Astrocyte (in vitro differentiated cells and primary cell): ENCODE measurements at regions not wholly inside any gene's neighbourhood (a gene's known extent, or its start where the extent isn't known, plus 50 kb on each side); places are given as distances from the start of the nearest gene placed in this dataset.

Experiments used
- DNase-seq: peaks from one replicate; pipeline ENCODE4 v3.0.0-alpha.2; 2010; ENCODE audit warnings: low read depth
- FAIRE-seq: peaks from 2 replicates; lab custom pipeline; 2011; peaks lifted over from hg19 to GRCh38; lab: Jason Lieb, UNC
- H2AFZ ChIP-seq: 2 replicates; pipeline ENCODE4 v1.6.0; 2012; ENCODE audit warnings: low read depth, low read length, inconsistent platforms
- H3K27ac ChIP-seq: 2 replicates; pipeline ENCODE4 v1.5.1; 2011; ENCODE audit warnings: low read depth, low read length, inconsistent platforms
- H3K27me3 ChIP-seq: 2 replicates; pipeline ENCODE4 v1.6.0; 2011; ENCODE audit warnings: low read length, inconsistent platforms; ENCODE audit not compliant: insufficient read depth
- H3K36me3 ChIP-seq: 2 replicates; pipeline ENCODE4 v1.5.1; 2011; ENCODE audit warnings: low read length, inconsistent platforms; ENCODE audit not compliant: insufficient read depth
- H3K4me1 ChIP-seq: 2 replicates; pipeline ENCODE4 v1.5.1; 2011; ENCODE audit warnings: low read length, inconsistent platforms; ENCODE audit not compliant: insufficient read depth
- H3K4me2 ChIP-seq: 2 replicates; pipeline ENCODE4 v1.6.0; 2012; ENCODE audit warnings: low read length, inconsistent platforms
- H3K4me3 ChIP-seq: 2 replicates; pipeline ENCODE4 v1.5.1; 2011; ENCODE audit warnings: low read depth, mild to moderate bottlenecking, low read length, inconsistent platforms; ENCODE audit not compliant: insufficient read depth
- H3K79me2 ChIP-seq: 2 replicates; pipeline ENCODE4 v1.6.0; 2012; ENCODE audit warnings: mild to moderate bottlenecking, low read length, inconsistent platforms; ENCODE audit not compliant: insufficient read depth
- H3K9ac ChIP-seq: 2 replicates; pipeline ENCODE4 v1.6.0; 2012; ENCODE audit warnings: mild to moderate bottlenecking, low read length, inconsistent platforms
- H3K9me3 ChIP-seq: 2 replicates; pipeline ENCODE4 v1.5.1; 2012; ENCODE audit warnings: low read depth, mild to moderate bottlenecking, low read length, inconsistent platforms; ENCODE audit not compliant: insufficient read depth
- H4K20me1 ChIP-seq: 2 replicates; pipeline ENCODE4 v1.6.0; 2012; ENCODE audit warnings: low read length, inconsistent platforms; ENCODE audit not compliant: insufficient read depth
- H3K27ac Mint-ChIP-seq: one replicate; pipeline ENCODE4 v1.8.0; 2021; ENCODE audit warnings: mild to moderate bottlenecking, mixed read lengths; ENCODE audit not compliant: unreplicated experiment
- H3K27me3 Mint-ChIP-seq: one replicate; pipeline ENCODE4 v1.8.0; 2021; ENCODE audit warnings: low read depth, mixed read lengths; ENCODE audit not compliant: unreplicated experiment
- H3K36me3 Mint-ChIP-seq: one replicate; pipeline ENCODE4 v1.8.0; 2021; ENCODE audit warnings: low read depth, mixed read lengths; ENCODE audit not compliant: unreplicated experiment
- H3K4me1 Mint-ChIP-seq: one replicate; pipeline ENCODE4 v1.8.0; 2021; ENCODE audit warnings: low read depth, mixed read lengths; ENCODE audit not compliant: unreplicated experiment
- H3K4me3 Mint-ChIP-seq: one replicate; pipeline ENCODE4 v1.8.0; 2021; ENCODE audit warnings: mild to moderate bottlenecking, moderate library complexity, mixed read lengths; ENCODE audit not compliant: unreplicated experiment
- H3K9me3 Mint-ChIP-seq: one replicate; pipeline ENCODE4 v1.8.0; 2021; ENCODE audit warnings: mild to moderate bottlenecking, mixed read lengths; ENCODE audit not compliant: unreplicated experiment
- CTCF ChIP-seq: IDR thresholded peaks from 2 replicates; pipeline ENCODE4 v1.5.1; 2011; ENCODE audit warnings: low read depth, mild to moderate bottlenecking, inconsistent platforms, low read length, moderate library complexity; ENCODE audit not compliant: insufficient read depth
- EZH2 ChIP-seq: IDR thresholded peaks from 2 replicates; pipeline ENCODE4 v1.6.1; 2012; ENCODE audit warnings: mild to moderate bottlenecking, low read length, inconsistent platforms; ENCODE audit not compliant: insufficient read depth

DNA sequence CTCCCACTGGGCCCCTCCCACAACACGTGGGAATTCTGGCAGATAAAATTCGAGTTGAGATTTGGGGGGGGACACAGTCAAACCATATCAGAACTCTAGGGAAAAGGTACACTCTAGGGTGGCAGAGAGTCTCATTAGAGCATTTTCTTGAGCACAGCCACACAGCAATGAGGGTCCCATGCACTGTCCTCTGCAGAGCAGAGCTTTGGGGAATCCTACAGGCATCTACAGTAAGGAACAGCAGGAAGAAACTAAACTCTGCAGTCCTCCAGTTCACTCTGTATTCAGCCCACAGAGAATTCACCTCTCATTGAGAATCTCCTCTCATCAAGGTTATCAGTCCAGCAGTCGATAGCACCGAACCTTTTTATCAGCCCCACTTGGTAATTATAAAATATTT lies 438.6 kb upstream of the NOX3 start:
- no peak overlapping the region for H3K27ac Mint-ChIP-seq

DNA sequence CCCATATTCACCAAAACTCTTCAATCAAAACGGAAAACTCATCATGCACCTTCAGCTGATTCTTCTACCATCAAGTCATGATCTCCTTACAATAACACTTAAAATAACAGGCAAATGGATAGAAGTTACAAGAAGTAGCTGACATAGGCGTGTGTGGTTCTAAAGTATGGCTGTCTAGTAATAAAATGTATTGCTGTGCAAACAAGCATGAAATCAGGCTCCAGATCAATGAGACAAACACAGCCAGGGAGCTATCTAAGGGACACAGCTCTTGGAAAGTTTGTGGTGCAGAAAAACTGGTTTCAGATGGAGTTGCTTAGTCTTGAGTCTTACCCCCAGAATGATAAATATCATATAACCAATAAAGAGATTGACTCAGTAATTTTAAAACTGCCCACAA lies 434.8 kb upstream of the NOX3 start:
- no peaks in the 10 kb centered on the region for H3K36me3 Mint-ChIP-seq
- H3K27me3 ChIP-seq: no peaks in the 10 kb centered on the region
- no peaks in the 10 kb centered on the region for H3K9me3 Mint-ChIP-seq
- H2AFZ ChIP-seq: no peak overlapping the region
- H3K4me1 ChIP-seq: no peaks in the 10 kb centered on the region
- TF ChIP-seq EZH2 (no peak), CTCF (no peak)
- no peaks in the 10 kb centered on the region for H4K20me1 ChIP-seq
- H3K36me3 ChIP-seq: no peaks in the 10 kb centered on the region
- FAIRE-seq: no peak
- peaks cover 6% of the 10 kb centered on the region for H3K4me1 Mint-ChIP-seq
- H3K4me3 Mint-ChIP-seq: no peak overlapping the region
- H3K27ac Mint-ChIP-seq: no peak overlapping the region
- H3K79me2 ChIP-seq: no peaks in the 10 kb centered on the region
- DNase-seq: no peak
- no peaks in the 10 kb centered on the region for H3K9me3 ChIP-seq
- no peak overlapping the region for H3K9ac ChIP-seq
- H3K4me2 ChIP-seq: no peak overlapping the region
- no peaks in the 10 kb centered on the region for H3K27me3 Mint-ChIP-seq
- no peak overlapping the region for H3K4me3 ChIP-seq
- H3K27ac ChIP-seq: no peak overlapping the region

More for the DNA sequence above, 438.6 kb upstream of the NOX3 start:
- H3K4me2 ChIP-seq: no peak overlapping the region
- no peaks in the 10 kb centered on the region for H3K4me1 ChIP-seq
- Mint-ChIP-seq H3K36me3 (no peaks in the 10 kb centered on the region), H3K9me3 (no peaks in the 10 kb centered on the region), H3K4me3 (no peak overlapping the region), H3K4me1 (peaks cover 3% of the 10 kb centered on the region), H3K27me3 (no peaks in the 10 kb centered on the region)
- no peaks in the 10 kb centered on the region for H3K36me3 ChIP-seq
- no peak overlapping the region for H3K4me3 ChIP-seq
- H3K27ac ChIP-seq: no peak overlapping the region
- no peaks in the 10 kb centered on the region for H3K79me2 ChIP-seq
- H4K20me1 ChIP-seq: no peaks in the 10 kb centered on the region
- H3K27me3 ChIP-seq: no peaks in the 10 kb centered on the region
- H2AFZ ChIP-seq: no peak overlapping the region
- FAIRE-seq (no peak), DNase-seq (no peak)
- H3K9ac ChIP-seq: no peak overlapping the region
- TF ChIP-seq EZH2 (no peak), CTCF (no peak)
- no peaks in the 10 kb centered on the region for H3K9me3 ChIP-seq

DNA sequence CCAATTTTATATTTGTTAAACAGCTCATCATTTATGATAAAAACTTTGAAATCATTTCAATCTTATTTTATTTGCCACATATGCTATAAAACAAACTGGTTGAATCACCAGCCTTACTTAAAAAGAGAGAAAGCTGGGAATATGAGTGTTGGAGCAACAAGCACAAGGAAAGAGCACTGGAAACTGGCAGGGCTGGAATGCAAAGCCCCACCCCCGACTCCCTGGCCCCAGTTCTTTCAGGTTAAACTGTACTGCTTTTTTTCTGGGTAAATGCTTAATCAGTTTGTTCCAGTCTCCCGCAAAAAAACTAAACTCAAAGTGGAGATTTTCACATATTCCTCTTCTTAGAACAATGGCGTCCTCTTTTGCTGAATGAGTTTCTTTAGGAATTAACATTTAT lies 433.8 kb upstream of the NOX3 start:
- Histone ChIP-seq H3K4me3 (no peak overlapping the region), H3K36me3 (no peaks in the 10 kb centered on the region), H3K4me2 (no peak overlapping the region), H3K79me2 (no peaks in the 10 kb centered on the region), H3K9me3 (no peaks in the 10 kb centered on the region), H3K4me1 (no peaks in the 10 kb centered on the region), H3K9ac (no peak overlapping the region), H2AFZ (no peak overlapping the region), H4K20me1 (no peaks in the 10 kb centered on the region), H3K27me3 (no peaks in the 10 kb centered on the region), H3K27ac (no peak overlapping the region)
- Mint-ChIP-seq H3K9me3 (no peaks in the 10 kb centered on the region), H3K27me3 (no peaks in the 10 kb centered on the region), H3K27ac (no peak overlapping the region), H3K4me3 (no peak overlapping the region), H3K36me3 (no peaks in the 10 kb centered on the region), H3K4me1 (peaks cover 6% of the 10 kb centered on the region)
- TF ChIP-seq EZH2 (no peak), CTCF (no peak)
- no peak for FAIRE-seq
- no peak for DNase-seq
